ENCODE measurements at regions not wholly inside any gene's neighbourhood (a gene's known extent, or its start where the extent isn't known, plus 50 kb on each side); places are given as distances from the start of the nearest gene placed in this dataset.

DNA sequence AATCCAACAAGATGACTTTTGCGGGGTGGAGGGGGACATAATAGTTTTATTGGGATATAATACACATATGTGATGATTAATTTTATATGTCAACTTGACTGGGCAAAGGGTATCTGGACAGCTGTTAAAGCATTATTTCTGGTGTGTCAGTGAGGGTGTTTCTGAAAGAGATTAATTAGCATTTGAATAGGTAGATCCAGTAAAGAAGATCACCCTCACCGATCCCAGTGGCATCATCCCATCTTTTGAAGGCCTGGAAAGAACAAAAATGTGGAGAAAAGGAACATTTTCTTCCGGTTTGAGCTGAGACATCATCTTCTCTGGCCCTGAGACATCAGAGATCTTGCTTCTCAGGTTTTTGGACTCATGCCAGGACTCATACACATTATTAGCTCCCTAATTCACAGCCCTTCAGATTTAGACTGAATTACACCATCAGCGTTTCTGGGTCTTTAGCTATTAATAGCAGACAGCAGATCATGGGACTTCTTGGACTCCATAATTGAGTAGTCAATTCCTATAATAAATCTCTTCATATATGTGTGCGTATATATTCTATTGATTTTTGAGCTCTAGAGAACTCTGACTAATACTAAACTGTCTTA is 283.6 kb downstream of the PCNX1 start:
- Histone ChIP-seq H3K36me3 (ENCODE audit: insufficient read depth, low read length) (no peaks in the 10 kb centered on the region), H3K9me3 (ENCODE audit: control insufficient read depth in 1 of 2, low read length in 2 of 2) (no peaks in the 10 kb centered on the region), H3K27ac (ENCODE audit: low read depth, low read length) (no peak overlapping the region), H3K4me1 (ENCODE audit: insufficient read depth, low read length) (no peaks in the 10 kb centered on the region), H3K4me3 (ENCODE audit: low read length in 2 of 2) (no peak overlapping the region), H3K27me3 (ENCODE audit: insufficient read depth, low read length) (no peaks in the 10 kb centered on the region)
- Mint-ChIP-seq H3K4me1 (no peaks in the 10 kb centered on the region), H3K4me3 (no peak overlapping the region), H3K36me3 (no peaks in the 10 kb centered on the region), H3K27me3 (peaks cover 0 to 6% of the 10 kb centered on the region in 2 donors), H3K9me3 (peaks cover 0 to 5% (median 0%) of the 10 kb centered on the region in 8 donors), H3K27ac (no peak overlapping the region)
- ChIA-PET POLR2A (ENCODE audit: partially characterized antibody) (no interaction called here), CTCF (ENCODE audit: partially characterized antibody) (no interaction called here)
- no peak for DNase-seq
- intact Hi-C loops (cut with micrococcal nuclease) = no loop called here

DNA sequence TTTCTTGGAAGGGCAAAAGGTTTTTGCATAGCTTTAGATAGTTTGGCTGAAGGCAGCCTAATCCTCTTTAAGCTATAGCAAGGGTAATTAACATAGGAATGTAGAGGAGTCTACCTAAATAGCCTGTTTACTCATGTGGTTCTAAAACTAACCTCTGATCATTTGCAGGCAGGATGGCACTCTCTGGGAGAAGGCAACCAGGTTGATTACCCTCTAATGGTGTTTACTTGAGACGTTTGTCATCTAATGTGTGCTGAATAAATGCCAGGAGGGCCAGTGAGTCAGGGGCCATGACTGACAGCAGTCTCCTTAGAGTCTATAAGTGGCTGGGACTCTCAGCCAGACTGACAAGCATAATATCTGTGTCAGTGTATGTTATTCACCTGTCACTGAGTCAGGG is 286.4 kb downstream of the PCNX1 start:
- POLR2A ChIA-PET (ENCODE audit: partially characterized antibody) = no interaction called here
- CTCF ChIA-PET (ENCODE audit: partially characterized antibody) = no interaction called here
- H3K27me3 Mint-ChIP-seq = peaks cover 0 to 4% of the 10 kb centered on the region in 2 donors

DNA sequence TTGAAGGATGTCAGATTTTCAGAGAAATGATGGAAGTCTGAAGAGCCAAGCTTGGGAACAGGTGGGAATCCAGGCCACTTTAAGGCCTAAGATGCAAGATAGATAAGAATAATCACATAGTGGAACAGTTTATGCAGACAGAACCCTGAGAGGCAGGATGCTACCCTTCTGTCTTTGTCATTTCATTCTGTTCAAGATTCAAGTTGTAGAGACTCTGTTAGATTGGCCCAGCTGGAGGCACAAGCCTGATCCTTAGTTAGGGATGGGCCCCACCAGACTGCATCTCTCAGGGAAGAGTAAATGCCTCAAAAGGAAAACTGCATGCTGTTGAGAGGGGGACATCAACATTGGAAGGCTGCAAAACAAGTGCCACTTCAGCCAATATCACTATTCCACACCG is 287.0 kb downstream of the PCNX1 start:
- no peak overlapping the region for H3K4me3 ChIP-seq (ENCODE audit: low read length in 2 of 2)
- H3K36me3 Mint-ChIP-seq = no peaks in the 10 kb centered on the region
- H3K27me3 Mint-ChIP-seq = peaks cover 0 to 4% of the 10 kb centered on the region in 2 donors
- no peak for DNase-seq
- no peaks in the 10 kb centered on the region for H3K9me3 ChIP-seq (ENCODE audit: control insufficient read depth in 1 of 2, low read length in 2 of 2)
- H3K27ac ChIP-seq (ENCODE audit: low read depth, low read length) = no peak overlapping the region
- no peak overlapping the region for H3K4me3 Mint-ChIP-seq
- peaks cover 0 to 5% (median 0%) of the 10 kb centered on the region in 8 donors for H3K9me3 Mint-ChIP-seq
- no peaks in the 10 kb centered on the region for H3K4me1 ChIP-seq (ENCODE audit: insufficient read depth, low read length)
- ChIA-PET POLR2A (ENCODE audit: partially characterized antibody) (no interaction called here), CTCF (ENCODE audit: partially characterized antibody) (no interaction called here)
- H3K36me3 ChIP-seq (ENCODE audit: insufficient read depth, low read length) = no peaks in the 10 kb centered on the region
- H3K27ac Mint-ChIP-seq = no peak overlapping the region
- intact Hi-C loops (cut with micrococcal nuclease) = no loop called here
- no peaks in the 10 kb centered on the region for H3K27me3 ChIP-seq (ENCODE audit: insufficient read depth, low read length)
- no peaks in the 10 kb centered on the region for H3K4me1 Mint-ChIP-seq

More for the DNA sequence above, 286.4 kb downstream of the PCNX1 start:
- no peak overlapping the region for H3K27ac ChIP-seq (ENCODE audit: low read depth, low read length)
- intact Hi-C loops (cut with micrococcal nuclease) = no loop called here
- H3K9me3 ChIP-seq (ENCODE audit: control insufficient read depth in 1 of 2, low read length in 2 of 2) = no peaks in the 10 kb centered on the region
- H3K4me1 ChIP-seq (ENCODE audit: insufficient read depth, low read length) = no peaks in the 10 kb centered on the region
- H3K4me3 ChIP-seq (ENCODE audit: low read length in 2 of 2) = no peak overlapping the region
- H3K27ac Mint-ChIP-seq = no peak overlapping the region
- H3K36me3 Mint-ChIP-seq = no peaks in the 10 kb centered on the region
- no peak for DNase-seq
- H3K4me1 Mint-ChIP-seq = no peaks in the 10 kb centered on the region
- no peaks in the 10 kb centered on the region for H3K36me3 ChIP-seq (ENCODE audit: insufficient read depth, low read length)
- H3K9me3 Mint-ChIP-seq = peaks cover 0 to 5% (median 0%) of the 10 kb centered on the region in 8 donors
- H3K4me3 Mint-ChIP-seq = no peak overlapping the region
- H3K27me3 ChIP-seq (ENCODE audit: insufficient read depth, low read length) = no peaks in the 10 kb centered on the region

DNA sequence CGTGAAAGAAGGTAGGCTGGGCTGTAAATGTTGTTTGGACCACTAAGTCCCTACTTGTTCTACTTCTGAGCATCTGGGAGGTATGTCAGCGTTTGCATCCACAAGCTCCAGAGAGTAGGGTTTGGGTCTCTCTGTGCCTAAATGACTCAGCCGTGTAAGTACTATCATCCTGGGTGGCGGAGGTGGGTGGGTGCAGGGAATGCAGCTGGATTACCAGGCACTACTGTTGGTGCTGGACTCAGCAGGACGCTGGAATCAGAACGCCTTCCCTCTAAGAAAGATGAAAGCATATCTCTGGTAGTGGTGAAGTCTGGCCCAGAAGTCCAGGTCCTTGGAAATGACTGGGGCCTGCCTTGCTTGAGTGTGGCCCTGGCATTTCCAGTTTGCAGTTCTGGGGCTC is 289.7 kb downstream of the PCNX1 start:
- no peak overlapping the region for H3K4me3 ChIP-seq (ENCODE audit: low read length in 2 of 2)
- Mint-ChIP-seq H3K36me3 (no peaks in the 10 kb centered on the region), H3K27me3 (peaks cover 0 to 2% of the 10 kb centered on the region in 2 donors), H3K4me1 (no peaks in the 10 kb centered on the region), H3K27ac (no peak overlapping the region), H3K9me3 (peaks cover 0 to 3% (median 0%) of the 10 kb centered on the region in 8 donors), H3K4me3 (no peak overlapping the region)
- POLR2A ChIA-PET (ENCODE audit: partially characterized antibody) = no interaction called here
- H3K27me3 ChIP-seq (ENCODE audit: insufficient read depth, low read length) = no peaks in the 10 kb centered on the region
- H3K9me3 ChIP-seq (ENCODE audit: control insufficient read depth in 1 of 2, low read length in 2 of 2) = no peaks in the 10 kb centered on the region
- intact Hi-C loops (cut with micrococcal nuclease) = no loop called here
- no peak for DNase-seq
- CTCF ChIA-PET (ENCODE audit: partially characterized antibody) = no interaction called here
- H3K36me3 ChIP-seq (ENCODE audit: insufficient read depth, low read length) = no peaks in the 10 kb centered on the region
- H3K27ac ChIP-seq (ENCODE audit: low read depth, low read length) = no peak overlapping the region
- H3K4me1 ChIP-seq (ENCODE audit: insufficient read depth, low read length) = no peaks in the 10 kb centered on the region

DNA sequence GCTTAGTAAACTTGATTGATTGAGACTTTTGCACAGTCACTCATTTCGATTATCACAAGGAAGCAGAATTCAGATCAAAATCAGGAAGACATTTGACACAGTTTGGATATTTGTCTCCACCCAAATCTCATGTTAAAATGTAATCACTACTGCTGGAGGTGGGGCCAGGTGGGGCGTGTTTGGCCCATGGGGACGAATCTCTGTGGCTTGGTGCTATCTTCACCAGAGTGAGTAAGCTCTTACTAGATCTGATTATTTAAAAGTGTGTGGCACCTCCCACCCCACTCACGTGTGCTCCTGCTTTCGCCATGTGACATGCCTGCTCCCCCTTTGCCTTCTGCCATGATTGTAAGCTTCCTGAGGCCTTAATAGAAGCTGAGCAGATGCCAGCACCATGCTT is 291.4 kb downstream of the PCNX1 start:
- POLR2A ChIA-PET (ENCODE audit: partially characterized antibody) = no interaction called here

DNA sequence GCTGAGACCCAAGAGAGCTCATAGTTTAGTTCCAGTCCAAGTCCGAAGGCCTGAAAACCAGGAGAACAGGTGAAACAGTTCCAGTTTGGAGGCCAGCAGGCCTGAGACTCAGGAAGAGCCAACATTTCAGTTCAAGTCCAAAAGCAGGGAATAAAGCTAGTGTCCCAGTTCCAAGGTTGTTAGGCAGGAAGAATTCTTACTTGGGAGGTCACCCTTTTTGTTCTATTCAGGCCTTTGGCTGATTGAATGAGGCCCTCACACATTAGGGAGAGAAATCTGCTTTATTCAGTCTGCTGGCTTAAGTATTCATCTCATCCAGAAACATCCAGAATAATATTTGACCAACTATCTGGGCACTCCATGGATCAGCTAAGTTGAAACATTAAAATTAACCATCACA is 294.6 kb downstream of the PCNX1 start:
- Histone ChIP-seq H3K4me1 (ENCODE audit: insufficient read depth, low read length) (no peaks in the 10 kb centered on the region), H3K27me3 (ENCODE audit: insufficient read depth, low read length) (no peaks in the 10 kb centered on the region), H3K36me3 (ENCODE audit: insufficient read depth, low read length) (no peaks in the 10 kb centered on the region), H3K9me3 (ENCODE audit: control insufficient read depth in 1 of 2, low read length in 2 of 2) (no peaks in the 10 kb centered on the region), H3K27ac (ENCODE audit: low read depth, low read length) (no peak overlapping the region), H3K4me3 (ENCODE audit: low read length in 2 of 2) (no peak overlapping the region)
- CTCF ChIA-PET (ENCODE audit: partially characterized antibody) = no interaction called here
- peaks cover 0 to 2% (median 0%) of the 10 kb centered on the region in 8 donors for H3K9me3 Mint-ChIP-seq
- no peak overlapping the region for H3K27ac Mint-ChIP-seq
- no peaks in the 10 kb centered on the region for H3K36me3 Mint-ChIP-seq
- no peaks in the 10 kb centered on the region for H3K4me1 Mint-ChIP-seq
- peaks cover 0 to 5% of the 10 kb centered on the region in 2 donors for H3K27me3 Mint-ChIP-seq
- intact Hi-C loops (cut with micrococcal nuclease) = no loop called here
- no peak overlapping the region for H3K4me3 Mint-ChIP-seq
- POLR2A ChIA-PET (ENCODE audit: partially characterized antibody) = no interaction called here
- no peak for DNase-seq

More for the DNA sequence above, 291.4 kb downstream of the PCNX1 start:
- no peaks in the 10 kb centered on the region for H3K9me3 Mint-ChIP-seq
- no peak overlapping the region for H3K4me3 Mint-ChIP-seq
- Histone ChIP-seq H3K9me3 (ENCODE audit: control insufficient read depth in 1 of 2, low read length in 2 of 2) (no peaks in the 10 kb centered on the region), H3K36me3 (ENCODE audit: insufficient read depth, low read length) (no peaks in the 10 kb centered on the region), H3K4me3 (ENCODE audit: low read length in 2 of 2) (no peak overlapping the region), H3K27ac (ENCODE audit: low read depth, low read length) (no peak overlapping the region), H3K27me3 (ENCODE audit: insufficient read depth, low read length) (no peaks in the 10 kb centered on the region), H3K4me1 (ENCODE audit: insufficient read depth, low read length) (no peaks in the 10 kb centered on the region)
- H3K27me3 Mint-ChIP-seq = peaks cover 0 to 5% of the 10 kb centered on the region in 2 donors
- H3K27ac Mint-ChIP-seq = no peak overlapping the region
- CTCF ChIA-PET (ENCODE audit: partially characterized antibody) = no interaction called here
- no peaks in the 10 kb centered on the region for H3K4me1 Mint-ChIP-seq
- H3K36me3 Mint-ChIP-seq = no peaks in the 10 kb centered on the region
- DNase-seq = no peak
- intact Hi-C loops (cut with micrococcal nuclease) = no loop called here

DNA sequence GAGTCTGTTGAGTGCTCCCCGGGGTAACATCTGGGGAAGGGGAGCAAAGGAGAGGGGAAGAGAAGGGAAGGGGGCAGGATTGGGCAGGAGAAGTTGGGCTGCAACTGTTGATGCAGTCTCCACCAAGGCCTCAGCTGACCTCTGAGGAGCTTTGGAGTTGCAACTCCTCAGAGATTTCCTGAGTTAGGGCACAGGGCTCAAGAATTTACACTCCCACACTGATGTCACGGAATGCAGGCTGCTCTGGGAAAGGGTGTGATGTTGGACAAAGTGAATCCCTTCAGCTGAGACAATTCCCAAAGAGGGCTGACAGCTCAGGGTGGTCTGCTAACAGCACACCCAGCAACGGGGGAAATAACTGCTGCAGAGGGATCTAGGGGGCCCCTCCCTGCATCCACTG is 295.6 kb downstream of the PCNX1 start:
- Mint-ChIP-seq H3K4me3 (no peak overlapping the region), H3K27me3 (peaks cover 0 to 5% of the 10 kb centered on the region in 2 donors), H3K27ac (no peak overlapping the region), H3K9me3 (peaks cover 0 to 2% (median 0%) of the 10 kb centered on the region in 8 donors), H3K36me3 (no peaks in the 10 kb centered on the region), H3K4me1 (no peaks in the 10 kb centered on the region)
- no peak overlapping the region for H3K27ac ChIP-seq (ENCODE audit: low read depth, low read length)
- ChIA-PET CTCF (ENCODE audit: partially characterized antibody) (no interaction called here), POLR2A (ENCODE audit: partially characterized antibody) (no interaction called here)
- H3K4me1 ChIP-seq (ENCODE audit: insufficient read depth, low read length) = no peaks in the 10 kb centered on the region
- H3K9me3 ChIP-seq (ENCODE audit: control insufficient read depth in 1 of 2, low read length in 2 of 2) = no peaks in the 10 kb centered on the region
- H3K36me3 ChIP-seq (ENCODE audit: insufficient read depth, low read length) = no peaks in the 10 kb centered on the region
- no peaks in the 10 kb centered on the region for H3K27me3 ChIP-seq (ENCODE audit: insufficient read depth, low read length)
- intact Hi-C loops (cut with micrococcal nuclease) = no loop called here
- no peak for DNase-seq
- H3K4me3 ChIP-seq (ENCODE audit: low read length in 2 of 2) = no peak overlapping the region

DNA sequence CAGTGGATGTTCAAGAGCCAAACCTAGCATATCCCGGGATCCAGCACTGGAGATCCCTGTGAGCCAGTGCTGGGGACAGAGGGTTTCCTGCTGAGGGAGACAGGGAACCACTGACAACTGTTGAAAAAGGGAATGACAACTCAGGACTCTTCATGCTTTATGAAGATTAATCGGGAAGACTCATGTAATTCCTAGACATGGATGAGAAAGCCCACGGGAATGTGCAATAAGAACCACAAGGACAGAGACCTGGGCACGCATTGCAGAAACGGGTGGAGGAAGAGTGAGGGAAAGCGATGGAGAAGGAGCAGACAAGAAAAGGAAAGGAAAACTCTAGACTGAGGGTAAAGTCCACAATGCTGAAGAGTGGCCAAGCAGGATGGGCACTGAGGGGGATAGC is 296.0 kb downstream of the PCNX1 start:
- Mint-ChIP-seq H3K27ac (no peak overlapping the region), H3K4me1 (no peaks in the 10 kb centered on the region), H3K4me3 (no peak overlapping the region), H3K36me3 (no peaks in the 10 kb centered on the region), H3K27me3 (peaks cover 0 to 5% of the 10 kb centered on the region in 2 donors), H3K9me3 (peaks cover 0 to 2% (median 0%) of the 10 kb centered on the region in 8 donors)
- no peak overlapping the region for H3K4me3 ChIP-seq (ENCODE audit: low read length in 2 of 2)
- no peak overlapping the region for H3K27ac ChIP-seq (ENCODE audit: low read depth, low read length)
- no peaks in the 10 kb centered on the region for H3K9me3 ChIP-seq (ENCODE audit: control insufficient read depth in 1 of 2, low read length in 2 of 2)
- no peaks in the 10 kb centered on the region for H3K27me3 ChIP-seq (ENCODE audit: insufficient read depth, low read length)
- ChIA-PET CTCF (ENCODE audit: partially characterized antibody) (no interaction called here), POLR2A (ENCODE audit: partially characterized antibody) (no interaction called here)
- H3K4me1 ChIP-seq (ENCODE audit: insufficient read depth, low read length) = no peaks in the 10 kb centered on the region
- intact Hi-C loops (cut with micrococcal nuclease) = no loop called here
- no peaks in the 10 kb centered on the region for H3K36me3 ChIP-seq (ENCODE audit: insufficient read depth, low read length)
- DNase-seq = no peak

All from CD4-positive, alpha-beta memory T cell (primary cell).